ENCODE measurements at regions not wholly inside any gene's neighbourhood (a gene's known extent, or its start where the extent isn't known, plus 50 kb on each side); places are given as distances from the start of the nearest gene placed in this dataset.

GRCh38 chr6:159520002-159520401 is 173.0 kb downstream of the SOD2 start (continued):
- no peak for TF ChIP-seq E2F8 (IDR thresholded peaks at IDR 0.05; ENCODE audit: low read depth, partially characterized antibody)
- TF ChIP-seq NFXL1 (CRISPR knock-in tag; IDR thresholded peaks at IDR 0.05), result no peak
- no peak for TF ChIP-seq TFAM (CRISPR knock-in tag; conservative IDR thresholded peaks at IDR 0.05)
- no peak for TF ChIP-seq GABPA (tag; conservative IDR thresholded peaks at IDR 0.05; ENCODE audit: low read depth)
- TF ChIP-seq XRCC3 (IDR thresholded peaks at IDR 0.05), result no peak
- TF ChIP-seq SP1 (CRISPR knock-in tag; IDR thresholded peaks at IDR 0.05), result no peak
- TF ChIP-seq, protein P1, sequence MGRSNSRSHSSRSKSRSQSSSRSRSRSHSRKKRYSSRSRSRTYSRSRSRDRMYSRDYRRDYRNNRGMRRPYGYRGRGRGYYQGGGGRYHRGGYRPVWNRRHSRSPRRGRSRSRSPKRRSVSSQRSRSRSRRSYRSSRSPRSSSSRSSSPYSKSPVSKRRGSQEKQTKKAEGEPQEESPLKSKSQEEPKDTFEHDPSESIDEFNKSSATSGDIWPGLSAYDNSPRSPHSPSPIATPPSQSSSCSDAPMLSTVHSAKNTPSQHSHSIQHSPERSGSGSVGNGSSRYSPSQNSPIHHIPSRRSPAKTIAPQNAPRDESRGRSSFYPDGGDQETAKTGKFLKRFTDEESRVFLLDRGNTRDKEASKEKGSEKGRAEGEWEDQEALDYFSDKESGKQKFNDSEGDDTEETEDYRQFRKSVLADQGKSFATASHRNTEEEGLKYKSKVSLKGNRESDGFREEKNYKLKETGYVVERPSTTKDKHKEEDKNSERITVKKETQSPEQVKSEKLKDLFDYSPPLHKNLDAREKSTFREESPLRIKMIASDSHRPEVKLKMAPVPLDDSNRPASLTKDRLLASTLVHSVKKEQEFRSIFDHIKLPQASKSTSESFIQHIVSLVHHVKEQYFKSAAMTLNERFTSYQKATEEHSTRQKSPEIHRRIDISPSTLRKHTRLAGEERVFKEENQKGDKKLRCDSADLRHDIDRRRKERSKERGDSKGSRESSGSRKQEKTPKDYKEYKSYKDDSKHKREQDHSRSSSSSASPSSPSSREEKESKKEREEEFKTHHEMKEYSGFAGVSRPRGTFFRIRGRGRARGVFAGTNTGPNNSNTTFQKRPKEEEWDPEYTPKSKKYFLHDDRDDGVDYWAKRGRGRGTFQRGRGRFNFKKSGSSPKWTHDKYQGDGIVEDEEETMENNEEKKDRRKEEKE (IDR thresholded peaks at IDR 0.05; ENCODE audit: borderline replicate concordance in 1 of 2, control insufficient read depth in 1 of 2, low read depth in 2 of 2, low read length in 1 of 2), result no peak
- no peak for TF ChIP-seq RUNX1 (IDR thresholded peaks at IDR 0.05; ENCODE audit: low read depth)
- TF ChIP-seq ARID4B (CRISPR knock-in tag; IDR thresholded peaks at IDR 0.05), result no peak
- TF ChIP-seq GATAD2A (IDR thresholded peaks at IDR 0.05), result no peak
- no peak for TF ChIP-seq MTA3 (IDR thresholded peaks at IDR 0.05; ENCODE audit: borderline replicate concordance)
- TF ChIP-seq USF2 (CRISPR knock-in tag; IDR thresholded peaks at IDR 0.05), result no peak
- TF ChIP-seq CBFA2T3 (IDR thresholded peaks at IDR 0.05), result peak; percentile 71
- TF ChIP-seq PYGO2 (tag; IDR thresholded peaks at IDR 0.05), result no peak
- no peak for TF ChIP-seq FOSL1 (tag; conservative IDR thresholded peaks at IDR 0.05)
- 0 out of 2 replicates have a peak, but pooled peaks have one; percentile 24 for TF ChIP-seq DPF2 (IDR thresholded peaks at IDR 0.05)
- no peak for TF ChIP-seq ZZZ3 (IDR thresholded peaks at IDR 0.05)
- no peak for TF ChIP-seq U2AF1 (optimal IDR thresholded peaks at IDR 0.05; ENCODE audit: low read depth, low read length)
- no peak for TF ChIP-seq HNRNPK (IDR thresholded peaks at IDR 0.05; ENCODE audit: low read depth, low read length, poor library complexity, severe bottlenecking)

Measured in K562 (cell line).